SJSA1 (cell line): ENCODE measurements at regions not wholly inside any gene's neighbourhood (a gene's known extent, or its start where the extent isn't known, plus 50 kb on each side); places are given as distances from the start of the nearest gene placed in this dataset.
"Not testable (repeated sequence)": the region's sequence is repeated elsewhere in the genome, so short reads cannot be mapped to it uniquely, and the experiment has no call there.

Experiments
- DNase-seq, 2 experiments: peaks; one replicate each; pipeline ENCODE4 v3.0.0-alpha.2; 2015 to 2020; ENCODE audit warnings: low spot score in 2 of 2, low read depth in 1 of 2
- H3K27ac ChIP-seq: fragments of 250-450 bp; sonication (Bioruptor Pico); 2 replicates; pipeline ENCODE4 v1.5.1; 2020; ENCODE audit warnings: mild to moderate bottlenecking, moderate library complexity
- H3K27me3 ChIP-seq: fragments of 250-450 bp; sonication (Bioruptor Pico); replicated peaks from 2 replicates; pipeline ENCODE4 v1.5.1; 2020; ENCODE audit warnings: mild to moderate bottlenecking, moderate library complexity
- H3K36me3 ChIP-seq: fragments of 250-450 bp; sonication (Bioruptor Pico); 2 replicates; pipeline ENCODE4 v1.5.1; 2020; ENCODE audit warnings: mild to moderate bottlenecking
- H3K4me1 ChIP-seq: fragments of 250-450 bp; sonication (Bioruptor Pico); replicated peaks from 2 replicates; pipeline ENCODE4 v1.6.1; 2021; ENCODE audit warnings: mild to moderate bottlenecking
- H3K4me3 ChIP-seq: fragments of 250-450 bp; sonication (Bioruptor Pico); 2 replicates; pipeline ENCODE4 v1.5.1; 2020; ENCODE audit warnings: mild to moderate bottlenecking
- H3K9me3 ChIP-seq: fragments of 250-450 bp; sonication (Bioruptor Pico); replicated peaks from 2 replicates; pipeline ENCODE4 v1.5.1; 2020; ENCODE audit warnings: mild to moderate bottlenecking

DNA sequence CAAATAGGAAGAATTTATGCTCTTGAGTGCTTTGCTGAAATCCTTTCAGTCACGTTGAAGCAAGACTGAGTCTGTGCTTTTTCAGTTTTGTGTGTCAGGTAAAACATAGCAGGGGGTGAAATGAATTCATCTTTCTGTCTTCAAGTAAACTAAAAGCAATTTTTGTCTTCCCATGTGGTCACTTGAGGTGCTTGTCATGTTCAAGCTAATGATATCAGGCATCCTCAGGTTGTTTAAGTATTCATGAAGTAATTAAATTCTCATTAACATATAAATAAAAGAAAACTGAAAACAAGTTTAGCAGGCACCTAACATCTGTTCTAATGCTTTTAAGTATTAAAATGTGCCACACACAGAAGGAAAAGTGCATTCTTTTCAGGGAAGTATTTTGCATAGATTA lies 2701.3 kb downstream of the PCDH9 start:
- Histone ChIP-seq H3K36me3 (no peaks in the 10 kb centered on the region), H3K4me3 (no peak overlapping the region), H3K27me3 (no peaks in the 10 kb centered on the region), H3K4me1 (no peaks in the 10 kb centered on the region), H3K9me3 (no peaks in the 10 kb centered on the region), H3K27ac (no peak overlapping the region)
- no peak for DNase-seq

DNA sequence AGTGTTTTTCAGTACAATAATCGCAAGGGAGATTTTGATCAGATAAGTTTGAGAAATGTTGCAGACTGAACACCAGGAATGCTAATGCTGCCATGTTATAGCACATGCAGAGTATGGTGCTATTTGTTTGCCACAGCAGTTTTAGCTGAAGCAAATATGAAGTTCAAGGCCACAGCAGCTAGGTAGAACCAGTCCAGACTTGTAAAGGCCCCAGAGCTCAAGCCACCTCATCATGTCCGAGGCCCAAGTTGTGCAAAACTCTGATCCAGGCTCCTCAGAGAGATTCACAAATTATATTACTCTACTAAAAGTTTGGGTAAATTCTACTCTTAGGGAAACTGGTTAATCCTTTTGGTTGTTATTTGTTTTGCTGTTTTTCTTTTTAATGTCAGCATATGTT lies 2702.6 kb downstream of the PCDH9 start:
- Histone ChIP-seq H3K36me3 (no peaks in the 10 kb centered on the region), H3K27ac (no peak overlapping the region), H3K27me3 (no peaks in the 10 kb centered on the region), H3K4me1 (no peaks in the 10 kb centered on the region), H3K9me3 (no peaks in the 10 kb centered on the region), H3K4me3 (no peak overlapping the region)
- no peak for DNase-seq

DNA sequence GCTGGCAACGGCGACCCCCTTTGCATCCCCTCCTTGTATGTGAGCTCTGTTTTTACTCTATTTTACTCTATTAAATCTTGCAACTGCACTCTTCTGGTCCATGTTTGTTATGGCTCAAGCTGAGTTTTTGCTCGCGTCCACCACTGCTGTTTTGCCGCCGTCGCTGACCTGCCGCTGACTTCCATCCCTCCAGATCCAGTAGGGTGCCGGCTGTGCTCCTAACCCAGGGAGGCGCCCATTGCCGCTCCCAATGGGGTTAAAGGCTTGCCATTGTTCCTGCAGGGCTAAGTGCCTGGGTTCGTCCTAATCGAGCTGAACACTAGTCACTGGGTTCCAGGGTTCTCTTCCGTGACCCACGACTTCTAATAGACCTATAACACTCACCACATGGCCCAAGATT lies 2704.4 kb downstream of the PCDH9 start:
- no peaks in the 10 kb centered on the region for H3K27me3 ChIP-seq
- no peak for DNase-seq
- H3K36me3 ChIP-seq = no peaks in the 10 kb centered on the region
- H3K4me1 ChIP-seq = no peaks in the 10 kb centered on the region
- no peak overlapping the region for H3K4me3 ChIP-seq
- H3K27ac ChIP-seq = no peak overlapping the region
- H3K9me3 ChIP-seq = no peaks in the 10 kb centered on the region

GRCh38 chr13:64510747-64511146 lies 2719.4 kb downstream of the PCDH9 start:
- Histone ChIP-seq H3K9me3 (no peaks in the 10 kb centered on the region), H3K27ac (no peak overlapping the region), H3K27me3 (no peaks in the 10 kb centered on the region), H3K4me3 (no peak overlapping the region), H3K4me1 (no peaks in the 10 kb centered on the region), H3K36me3 (no peaks in the 10 kb centered on the region)
- DNase-seq = no peak

DNA sequence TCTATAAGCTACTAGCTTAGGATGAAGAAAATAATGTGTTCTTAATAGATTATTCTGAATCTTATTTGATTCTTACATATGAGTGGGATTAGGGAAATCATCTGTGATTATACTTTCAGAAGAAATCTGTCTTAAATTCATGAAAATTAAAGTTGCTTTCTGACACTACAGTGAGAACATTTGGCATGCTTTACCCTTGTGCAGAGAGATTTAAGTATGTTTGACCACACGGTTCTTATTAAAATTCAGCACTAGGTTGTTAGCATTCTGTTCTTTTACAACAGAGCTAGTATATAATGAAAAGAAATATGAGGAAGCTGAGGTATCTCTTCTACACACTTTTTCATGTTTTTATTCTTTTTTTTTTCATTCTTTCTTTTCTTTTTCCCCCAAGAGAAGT lies 2723.9 kb downstream of the PCDH9 start:
- no peak for DNase-seq
- no peak overlapping the region for H3K4me3 ChIP-seq
- H3K27me3 ChIP-seq = no peaks in the 10 kb centered on the region
- H3K36me3 ChIP-seq = no peaks in the 10 kb centered on the region
- no peaks in the 10 kb centered on the region for H3K9me3 ChIP-seq
- H3K4me1 ChIP-seq = no peaks in the 10 kb centered on the region
- H3K27ac ChIP-seq = no peak overlapping the region

- Histone ChIP-seq H3K4me3 (no peak overlapping the region), H3K27ac (no peak overlapping the region), H3K27me3 (no peaks in the 10 kb centered on the region), H3K4me1 (no peaks in the 10 kb centered on the region), H3K36me3 (no peaks in the 10 kb centered on the region), H3K9me3 (no peaks in the 10 kb centered on the region)
- DNase-seq = no peak
Observed at GRCh38 chr13:64505336-64505910, 2724.7 kb downstream of the PCDH9 start.

DNA sequence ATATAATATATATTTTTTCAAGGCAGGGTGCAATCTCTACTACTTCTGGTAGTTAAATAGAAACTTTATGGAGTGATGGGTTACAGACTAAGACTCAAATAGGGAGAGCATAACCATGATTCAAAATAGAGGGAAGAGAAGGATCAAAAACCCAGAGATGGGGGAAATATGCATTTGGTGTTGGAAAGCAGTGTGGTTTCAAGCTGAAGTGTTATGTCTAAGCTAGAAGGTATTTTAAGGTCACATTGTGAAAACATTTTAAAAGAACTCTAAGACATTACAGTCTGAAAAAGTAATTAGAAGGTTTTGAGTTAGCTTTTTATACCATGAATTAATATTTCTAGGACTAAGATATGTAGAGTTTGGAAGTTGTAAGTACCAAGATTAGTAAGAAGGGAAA lies 2741.4 kb downstream of the PCDH9 start:
- no peaks in the 10 kb centered on the region for H3K4me1 ChIP-seq
- no peaks in the 10 kb centered on the region for H3K9me3 ChIP-seq
- H3K36me3 ChIP-seq = no peaks in the 10 kb centered on the region
- H3K4me3 ChIP-seq = no peak overlapping the region
- no peak overlapping the region for H3K27ac ChIP-seq
- no peaks in the 10 kb centered on the region for H3K27me3 ChIP-seq
- DNase-seq = no peak

DNA sequence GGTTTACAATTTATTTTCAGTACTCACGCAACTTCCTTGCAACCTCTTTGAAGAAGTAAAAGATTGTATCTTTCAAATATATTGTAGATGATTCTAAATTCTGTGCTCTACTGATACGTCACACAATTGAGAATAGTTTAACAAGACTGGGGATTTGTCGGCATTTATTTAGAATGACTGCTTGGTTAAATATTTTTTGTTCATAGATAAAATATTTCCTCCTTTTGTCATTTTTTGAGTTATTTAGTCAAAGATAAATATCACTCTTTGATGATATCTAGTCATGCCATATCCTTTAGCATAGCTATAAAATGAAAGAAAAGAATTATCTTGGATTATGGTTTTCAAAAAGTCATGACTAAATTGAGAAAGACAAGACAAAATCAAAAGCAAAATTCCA lies 2747.8 kb downstream of the PCDH9 start:
- H3K4me3 ChIP-seq = no peak overlapping the region
- H3K9me3 ChIP-seq = no peaks in the 10 kb centered on the region
- H3K27me3 ChIP-seq = no peaks in the 10 kb centered on the region
- H3K36me3 ChIP-seq = no peaks in the 10 kb centered on the region
- H3K27ac ChIP-seq = no peak overlapping the region
- no peaks in the 10 kb centered on the region for H3K4me1 ChIP-seq
- no peak for DNase-seq

DNA sequence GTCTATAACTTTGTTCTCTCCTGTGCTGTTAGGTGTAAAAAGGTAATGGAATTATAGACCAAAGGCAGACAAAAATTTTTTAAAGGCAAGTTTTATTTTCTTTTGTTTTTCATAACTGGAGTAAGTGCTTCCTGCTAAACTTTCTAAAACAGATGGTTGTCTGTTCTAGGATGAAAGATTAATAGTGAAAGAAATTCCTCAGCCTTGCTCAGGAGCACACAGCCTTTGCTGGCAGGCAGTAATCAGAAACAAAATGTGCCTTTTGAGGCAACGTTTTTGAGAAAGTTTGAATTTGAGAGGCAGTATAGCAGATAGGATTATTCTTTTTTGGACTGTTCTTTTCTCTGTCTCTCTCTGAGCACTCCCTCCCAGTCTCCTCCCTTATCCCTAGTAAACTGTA lies 2749.5 kb downstream of the PCDH9 start:
- Histone ChIP-seq H3K9me3 (no peaks in the 10 kb centered on the region), H3K4me1 (no peaks in the 10 kb centered on the region), H3K27ac (no peak overlapping the region), H3K4me3 (no peak overlapping the region), H3K36me3 (no peaks in the 10 kb centered on the region), H3K27me3 (no peaks in the 10 kb centered on the region)
- DNase-seq = no peak

DNA sequence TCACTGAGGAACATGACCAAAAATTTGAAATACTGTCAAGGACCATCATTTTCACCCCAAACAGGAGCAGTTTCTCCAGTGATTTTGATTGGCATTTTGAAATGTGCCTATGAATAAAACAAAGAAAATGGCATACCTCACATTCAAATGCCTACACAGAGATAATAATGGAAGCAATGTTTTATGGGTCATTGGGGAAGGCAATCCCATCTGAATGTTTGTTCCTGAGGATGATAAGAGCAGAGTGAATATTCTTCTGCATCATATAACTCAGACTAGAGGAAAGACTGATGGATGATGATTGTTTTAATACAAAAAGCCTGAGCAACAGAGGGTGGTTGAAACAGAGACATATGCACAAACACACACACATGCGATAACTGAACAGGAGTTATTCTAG lies 2749.9 kb downstream of the PCDH9 start:
- H3K9me3 ChIP-seq = no peaks in the 10 kb centered on the region
- H3K4me3 ChIP-seq = no peak overlapping the region
- H3K4me1 ChIP-seq = no peaks in the 10 kb centered on the region
- no peak for DNase-seq
- no peaks in the 10 kb centered on the region for H3K27me3 ChIP-seq
- H3K27ac ChIP-seq = no peak overlapping the region
- H3K36me3 ChIP-seq = no peaks in the 10 kb centered on the region

DNA sequence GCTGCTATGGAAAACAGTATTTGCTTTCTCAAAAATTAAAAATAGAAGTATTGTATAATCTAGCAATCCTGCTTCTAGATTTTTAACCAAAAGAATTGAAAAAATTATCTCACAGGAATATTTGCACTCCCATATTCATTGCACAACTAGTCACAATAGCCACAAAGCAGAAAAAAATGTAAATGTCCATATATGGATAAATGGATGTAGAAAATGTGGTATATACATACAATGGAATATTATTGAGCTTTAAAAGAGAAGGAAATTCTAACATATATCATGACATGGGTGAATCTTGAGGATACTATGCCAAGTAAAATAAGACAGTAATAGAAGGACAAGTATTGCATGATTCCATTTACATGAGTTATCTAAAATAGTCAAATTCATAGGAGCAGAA lies 2753.0 kb downstream of the PCDH9 start:
- Histone ChIP-seq H3K4me3 (no peak overlapping the region), H3K36me3 (no peaks in the 10 kb centered on the region), H3K27me3 (no peaks in the 10 kb centered on the region), H3K9me3 (no peaks in the 10 kb centered on the region), H3K27ac (no peak overlapping the region), H3K4me1 (no peaks in the 10 kb centered on the region)
- DNase-seq = no peak

DNA sequence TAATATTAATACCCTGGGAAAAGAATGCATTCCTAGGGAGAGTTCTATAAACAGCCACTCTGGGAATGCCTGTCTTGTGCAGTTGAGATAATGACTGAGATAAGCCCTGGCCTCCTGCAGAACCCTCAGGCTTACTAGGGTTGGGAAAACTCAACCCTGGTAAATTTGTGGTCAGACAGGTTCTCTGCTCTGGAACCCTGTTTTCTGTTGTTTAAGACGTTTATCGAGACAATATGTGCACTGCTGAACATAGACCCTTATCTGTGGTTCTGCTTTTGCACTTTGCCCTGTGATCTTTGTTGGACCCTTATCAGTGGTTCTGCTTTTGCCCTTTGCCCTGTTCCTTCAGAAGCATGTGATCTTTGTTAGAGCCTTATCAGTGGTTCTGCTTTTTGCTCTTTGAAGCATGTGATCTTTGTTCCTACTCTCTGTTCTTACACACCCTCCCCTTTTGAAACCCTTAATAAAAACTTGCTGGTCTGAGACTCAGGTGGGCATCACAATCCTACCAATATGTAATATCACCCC lies 2754.0 kb downstream of the PCDH9 start:
- H3K4me1 ChIP-seq, H3K4me3 ChIP-seq, H3K27me3 ChIP-seq, DNase-seq, H3K9me3 ChIP-seq, H3K27ac ChIP-seq, H3K36me3 ChIP-seq: not testable (repeated sequence)

DNA sequence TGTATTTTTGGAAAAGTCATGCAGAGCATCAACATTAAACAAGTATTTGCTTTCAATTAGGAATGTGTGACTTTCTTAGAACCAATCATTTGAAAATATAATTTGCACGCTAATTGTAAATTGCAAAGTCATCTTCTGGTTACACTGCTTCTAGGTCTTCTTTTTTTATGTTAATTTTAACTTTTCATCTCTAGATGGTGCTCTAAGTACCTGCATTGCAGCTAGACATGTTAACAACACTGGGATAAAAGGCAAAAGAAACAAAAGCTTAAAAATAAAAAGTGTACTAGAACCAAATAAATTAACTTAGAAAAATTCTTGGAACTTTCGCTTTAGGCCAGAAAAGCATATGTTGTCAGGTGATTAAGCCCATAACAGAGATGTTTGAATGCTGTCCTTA lies 2758.2 kb downstream of the PCDH9 start:
- Histone ChIP-seq H3K36me3 (no peaks in the 10 kb centered on the region), H3K27me3 (no peaks in the 10 kb centered on the region), H3K27ac (no peak overlapping the region), H3K4me1 (no peaks in the 10 kb centered on the region), H3K9me3 (no peaks in the 10 kb centered on the region), H3K4me3 (no peak overlapping the region)
- peak in 1 of 2 experiments; percentile 4 for DNase-seq

GRCh38 chr13:64470751-64471150 lies 2759.4 kb downstream of the PCDH9 start:
- H3K36me3 ChIP-seq = no peaks in the 10 kb centered on the region
- no peaks in the 10 kb centered on the region for H3K27me3 ChIP-seq
- no peaks in the 10 kb centered on the region for H3K4me1 ChIP-seq
- H3K27ac ChIP-seq = no peak overlapping the region
- no peak overlapping the region for H3K4me3 ChIP-seq
- no peaks in the 10 kb centered on the region for H3K9me3 ChIP-seq
- no peak for DNase-seq

DNA sequence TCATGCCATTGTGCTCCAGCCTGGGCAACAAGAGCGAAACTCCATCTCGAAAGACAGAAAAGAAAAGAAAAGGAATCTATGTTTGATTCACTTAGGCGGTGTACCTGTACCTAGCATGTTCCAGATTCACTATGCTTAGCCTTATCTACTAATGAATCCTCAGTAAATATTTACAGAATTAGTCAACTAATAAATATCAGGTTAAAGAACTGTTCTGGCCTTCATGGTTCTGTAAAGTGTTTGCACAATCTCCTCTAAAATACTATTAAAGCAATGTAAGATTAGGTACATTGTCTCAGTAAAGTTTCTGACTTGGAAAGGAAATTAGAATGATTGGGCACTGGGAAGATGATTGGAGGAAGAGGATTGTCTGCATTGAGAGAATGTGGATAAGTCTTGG lies 2770.4 kb downstream of the PCDH9 start:
- DNase-seq = no peak
- H3K36me3 ChIP-seq = no peaks in the 10 kb centered on the region
- H3K27me3 ChIP-seq = no peaks in the 10 kb centered on the region
- H3K27ac ChIP-seq = no peak overlapping the region
- H3K4me1 ChIP-seq = no peaks in the 10 kb centered on the region
- H3K4me3 ChIP-seq = no peak overlapping the region
- H3K9me3 ChIP-seq = no peaks in the 10 kb centered on the region
